ENCODE measurements at regions not wholly inside any gene's neighbourhood (a gene's known extent, or its start where the extent isn't known, plus 50 kb on each side); places are given as distances from the start of the nearest gene placed in this dataset.

DNA sequence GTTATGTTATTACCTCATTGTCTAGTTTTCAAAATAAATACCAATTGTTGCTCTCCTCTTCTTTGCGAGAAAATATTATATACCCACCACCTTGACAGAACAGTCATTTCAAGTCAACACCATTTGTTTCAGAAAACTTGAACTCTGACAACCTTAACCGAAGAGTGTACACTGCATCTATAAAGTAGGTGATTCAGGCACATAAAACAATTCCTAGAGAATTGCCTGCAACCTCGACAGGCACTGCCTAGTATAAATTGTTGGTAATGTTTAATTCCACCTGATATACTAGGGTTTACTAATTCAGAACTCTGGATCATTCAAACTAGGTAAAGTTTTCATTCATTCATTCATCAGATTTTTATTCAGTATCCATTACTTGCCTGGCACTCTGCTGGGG, 121.8 kb downstream of the AKAIN1 start:
- no peak for TF ChIP-seq CTCF (IDR thresholded peaks at IDR 0.05; ENCODE audit: low read depth, low read length)
- TF ChIP-seq, protein P1, sequence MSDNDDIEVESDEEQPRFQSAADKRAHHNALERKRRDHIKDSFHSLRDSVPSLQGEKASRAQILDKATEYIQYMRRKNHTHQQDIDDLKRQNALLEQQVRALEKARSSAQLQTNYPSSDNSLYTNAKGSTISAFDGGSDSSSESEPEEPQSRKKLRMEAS (IDR thresholded peaks at IDR 0.05; ENCODE audit: low read depth, low read length), result no peak

Measured in NB4 (cell line).